ENCODE measurements at regions not wholly inside any gene's neighbourhood (a gene's known extent, or its start where the extent isn't known, plus 50 kb on each side); places are given as distances from the start of the nearest gene placed in this dataset.

DNA sequence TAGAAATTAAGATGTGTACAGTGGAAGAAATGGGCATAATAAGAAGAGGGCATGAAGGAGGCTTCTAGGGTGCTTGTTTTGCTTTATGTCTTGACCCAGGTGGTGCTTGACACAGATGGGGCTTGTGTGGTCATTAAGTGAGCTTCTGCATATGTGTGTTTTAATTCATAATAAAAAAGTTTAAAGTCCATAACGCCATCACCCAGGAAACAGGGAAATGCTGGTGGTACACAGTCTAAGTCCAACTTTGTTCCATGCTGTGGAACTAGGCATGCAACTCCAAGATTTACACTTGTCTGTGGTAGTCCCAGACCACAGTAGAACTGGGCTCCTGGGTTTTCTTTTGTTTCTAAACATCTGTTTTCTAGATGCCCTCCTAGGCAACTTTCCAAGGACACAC, 511.9 kb downstream of the MID1IP1 start:
- ATAC-seq (no peak), DNase-seq (ENCODE audit: low spot score) (no peak)

DNA sequence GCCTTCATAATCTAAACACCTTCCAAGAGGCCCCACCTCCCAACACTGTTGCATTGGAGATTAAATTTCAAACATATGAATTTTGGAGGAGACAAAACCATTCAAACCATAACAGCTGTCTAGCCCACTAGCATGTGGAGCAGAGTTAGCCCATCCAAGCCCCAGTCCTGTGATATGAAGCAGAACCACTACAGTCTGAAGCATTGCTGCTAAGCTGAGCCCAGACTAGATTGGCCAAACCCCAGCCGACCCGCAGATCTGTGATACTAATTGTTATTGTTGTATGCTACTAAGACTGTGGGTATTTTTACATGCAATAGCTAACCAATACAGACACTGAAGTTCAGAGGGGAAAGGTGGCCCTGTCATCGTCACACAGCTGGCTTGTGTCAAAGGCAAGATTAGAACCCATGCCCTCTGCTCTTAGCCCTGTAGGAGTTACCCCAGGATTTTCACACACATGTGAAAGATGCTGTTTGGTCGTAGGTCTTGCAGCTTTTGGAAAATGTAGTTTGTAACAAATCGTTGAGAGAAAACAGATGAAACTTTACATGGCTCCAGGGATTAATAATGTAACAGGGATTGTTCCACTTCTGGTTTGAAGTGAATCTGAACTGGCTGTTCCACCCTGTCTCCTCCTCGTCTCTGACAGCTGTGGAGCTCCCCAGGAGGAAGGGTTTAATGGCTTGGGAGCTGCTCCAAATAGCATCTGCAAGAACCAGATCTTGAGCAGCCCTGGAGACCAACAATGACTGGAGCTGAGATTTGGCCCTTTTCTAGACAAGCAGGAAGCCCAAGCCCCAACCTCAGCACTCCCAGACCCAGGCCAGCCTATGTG, 517.5 kb downstream of the MID1IP1 start:
- ATAC-seq: no peak
- no peak for DNase-seq (ENCODE audit: low spot score)

DNA sequence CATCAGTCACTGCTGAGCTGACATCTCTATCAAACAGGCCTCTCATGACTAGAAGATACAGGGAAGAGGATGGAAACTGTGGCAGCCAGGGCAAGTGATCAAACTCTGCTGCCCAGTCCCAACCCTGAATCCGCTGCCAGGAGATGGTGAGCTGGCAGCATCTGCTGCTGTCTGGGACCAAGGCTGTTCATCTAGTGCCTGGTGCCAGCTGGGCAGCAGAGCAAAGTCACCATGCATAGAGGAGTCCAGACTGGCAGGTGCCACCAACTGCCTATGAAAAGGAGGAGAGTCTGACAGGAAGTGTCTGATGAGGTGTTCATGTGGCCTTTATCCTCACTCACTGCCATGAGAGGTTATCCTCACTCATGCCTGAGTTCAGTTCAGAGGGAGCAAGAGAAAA, 518.9 kb downstream of the MID1IP1 start:
- DNase-seq (ENCODE audit: low spot score): no peak
- no peak for ATAC-seq

DNA sequence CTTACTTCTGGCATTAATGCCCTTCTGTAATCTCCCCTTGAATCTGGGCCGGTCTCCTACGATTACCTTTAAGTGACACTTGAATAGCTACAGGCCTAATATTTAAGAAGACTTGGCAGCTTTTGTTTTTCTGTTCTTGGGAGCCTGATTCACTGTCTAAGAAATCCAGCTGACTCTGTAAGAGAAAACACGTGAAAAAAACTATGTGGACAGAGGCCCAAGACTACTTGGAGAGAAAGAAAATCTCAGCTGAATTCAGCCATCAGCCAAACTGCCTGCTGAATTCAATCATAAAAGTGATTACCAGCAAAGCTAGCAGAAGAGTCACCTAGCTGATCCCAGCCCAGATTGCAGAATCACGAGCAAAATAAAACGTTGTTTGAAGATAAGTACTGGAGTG, 521.2 kb downstream of the MID1IP1 start:
- DNase-seq (ENCODE audit: low spot score) (no peak), ATAC-seq (no peak)

DNA sequence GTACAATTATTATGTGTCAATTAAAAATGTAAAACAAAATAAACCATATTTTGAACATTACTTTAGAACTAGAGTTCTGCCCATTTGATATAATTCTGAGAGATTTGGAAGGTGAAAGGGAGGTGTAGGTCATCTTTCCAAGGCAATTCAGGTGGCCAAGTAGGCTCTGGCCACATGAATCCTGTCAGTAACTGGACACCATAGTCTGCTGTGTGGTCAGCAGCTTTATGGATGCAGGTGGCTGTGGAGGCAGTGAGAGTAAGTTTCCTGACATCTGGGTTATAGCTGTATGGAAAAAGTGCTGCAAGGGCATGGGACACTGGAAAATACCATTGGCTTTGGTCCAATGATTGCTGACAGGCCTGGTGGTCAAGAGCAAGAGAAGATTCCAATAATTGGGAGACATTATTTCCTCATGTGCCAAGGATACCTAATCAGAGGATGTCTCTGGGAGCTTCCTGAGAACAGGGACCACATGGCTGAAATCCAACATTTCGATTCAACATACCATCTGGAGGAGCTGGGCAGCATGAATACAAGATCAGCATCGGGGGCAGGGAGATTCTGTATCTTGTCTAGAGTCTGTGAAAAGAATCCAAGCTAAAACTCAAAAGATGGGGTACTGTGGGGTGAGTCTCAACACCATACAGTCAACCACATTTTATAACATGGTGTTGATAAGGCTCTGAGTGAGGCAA, 523.1 kb downstream of the MID1IP1 start:
- ATAC-seq (no peak), DNase-seq (ENCODE audit: low spot score) (no peak)

DNA sequence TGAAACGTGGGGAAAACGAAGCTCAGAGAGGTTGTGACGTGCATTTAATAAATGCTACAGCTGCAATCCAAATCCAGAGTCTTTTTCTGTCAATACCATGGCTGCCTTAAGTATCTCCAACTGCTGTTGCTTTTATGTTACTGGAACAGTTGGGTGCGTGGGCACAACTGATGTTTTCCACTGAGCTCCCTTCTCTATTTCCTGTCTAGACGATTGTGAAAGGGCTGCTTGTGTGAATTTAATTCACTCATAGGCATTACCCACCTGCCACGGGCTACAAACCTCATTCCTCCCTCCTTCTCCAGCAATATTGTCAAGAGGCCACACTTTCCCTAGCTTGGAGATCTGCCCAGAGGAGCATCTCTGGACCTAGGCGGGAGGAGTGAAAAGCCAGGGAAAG, 526.0 kb downstream of the MID1IP1 start:
- ATAC-seq: no peak

DNA sequence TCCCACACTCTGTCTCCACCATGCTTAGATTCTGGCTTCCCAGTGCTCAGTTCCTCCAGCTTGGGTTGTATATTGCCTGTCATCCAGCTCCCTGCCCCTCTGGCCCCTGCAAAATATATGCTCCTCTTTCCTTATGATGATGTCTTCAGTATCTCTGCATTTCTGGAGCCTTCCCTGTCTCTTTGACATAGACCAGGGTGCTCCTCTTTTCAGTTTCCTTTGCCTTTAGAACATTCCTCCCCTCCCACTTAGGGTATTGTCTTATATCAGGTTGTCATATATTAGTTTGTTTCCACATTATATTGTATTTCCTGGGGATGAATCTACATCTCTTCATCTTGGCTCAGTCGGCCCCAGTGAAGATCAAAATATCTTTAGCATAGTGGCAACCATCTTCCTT, 526.4 kb downstream of the MID1IP1 start:
- no peak for ATAC-seq

More for the DNA sequence above, 526.0 kb downstream of the MID1IP1 start:
- DNase-seq (ENCODE audit: low spot score): no peak

DNA sequence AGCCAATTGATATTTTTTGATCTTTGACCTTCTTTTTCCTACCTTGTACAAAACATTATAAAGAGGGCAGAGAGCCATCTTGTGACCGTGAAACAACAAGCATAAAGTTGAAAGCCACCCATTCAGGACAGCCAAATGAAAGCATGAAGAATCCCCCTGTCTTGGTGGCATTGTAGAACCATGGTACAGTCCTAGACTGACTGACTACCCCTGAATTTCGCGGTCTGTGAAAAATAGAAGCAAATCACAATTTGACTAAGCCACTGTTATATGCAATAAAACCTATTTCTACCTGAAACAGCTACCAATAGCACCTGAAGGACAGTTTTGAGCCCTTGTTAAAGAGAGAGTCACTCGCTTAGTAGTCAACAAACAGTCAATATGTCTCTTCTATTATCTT, 527.4 kb downstream of the MID1IP1 start:
- no peak for ATAC-seq
- DNase-seq (ENCODE audit: low spot score): no peak

More for the DNA sequence above, 526.4 kb downstream of the MID1IP1 start:
- DNase-seq (ENCODE audit: low spot score): no peak

DNA sequence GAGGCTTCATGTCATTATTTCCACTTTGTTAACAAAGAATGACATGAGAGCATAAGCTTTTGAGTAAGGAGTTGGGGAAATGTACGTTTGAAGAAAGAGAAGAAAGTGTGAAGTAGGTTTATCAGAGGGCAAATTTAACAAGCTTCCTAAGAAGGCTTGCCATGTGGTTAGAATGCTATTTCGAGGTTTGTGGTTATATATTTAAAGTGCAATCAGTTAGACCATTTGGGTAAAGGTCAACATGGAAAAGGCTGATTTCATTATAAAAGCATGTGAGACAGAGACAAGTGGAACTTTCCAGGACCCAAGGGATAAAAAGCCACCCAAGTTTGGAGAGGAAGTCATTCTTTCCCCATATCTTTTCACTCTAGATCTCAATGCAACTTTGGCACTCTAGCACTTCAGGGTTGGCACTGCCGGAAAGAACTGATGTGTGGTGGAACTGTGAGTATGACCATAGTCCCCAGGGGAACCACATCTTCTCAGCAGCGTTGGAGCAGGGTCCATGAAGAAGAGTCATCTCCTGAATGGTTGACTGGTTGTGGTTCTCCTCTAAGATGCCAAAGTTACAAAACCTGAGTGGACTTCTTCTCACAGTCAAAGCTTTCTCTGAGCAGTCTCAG, 529.9 kb downstream of the MID1IP1 start:
- no peak for ATAC-seq
- DNase-seq (ENCODE audit: low spot score): no peak

DNA sequence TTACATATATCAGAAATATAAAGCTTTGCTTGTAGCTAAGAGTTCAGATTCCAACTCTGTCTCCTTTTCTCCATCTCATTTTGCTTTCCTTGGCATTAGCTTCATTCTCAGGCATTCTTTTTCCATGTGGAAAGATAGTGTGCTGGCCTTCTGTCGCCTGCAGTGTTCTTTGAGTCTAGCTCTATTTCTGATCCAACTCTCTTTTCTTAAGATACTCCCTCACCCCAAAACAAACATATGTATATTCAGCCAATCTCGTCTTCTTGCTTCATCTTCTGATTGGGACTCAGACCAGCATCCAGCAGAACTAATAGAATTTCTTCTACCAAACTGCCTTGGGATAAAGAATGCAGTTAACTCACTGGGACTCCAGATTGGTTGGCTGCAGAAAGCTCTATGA, 532.2 kb downstream of the MID1IP1 start:
- DNase-seq (ENCODE audit: low spot score): no peak
- ATAC-seq: no peak

DNA sequence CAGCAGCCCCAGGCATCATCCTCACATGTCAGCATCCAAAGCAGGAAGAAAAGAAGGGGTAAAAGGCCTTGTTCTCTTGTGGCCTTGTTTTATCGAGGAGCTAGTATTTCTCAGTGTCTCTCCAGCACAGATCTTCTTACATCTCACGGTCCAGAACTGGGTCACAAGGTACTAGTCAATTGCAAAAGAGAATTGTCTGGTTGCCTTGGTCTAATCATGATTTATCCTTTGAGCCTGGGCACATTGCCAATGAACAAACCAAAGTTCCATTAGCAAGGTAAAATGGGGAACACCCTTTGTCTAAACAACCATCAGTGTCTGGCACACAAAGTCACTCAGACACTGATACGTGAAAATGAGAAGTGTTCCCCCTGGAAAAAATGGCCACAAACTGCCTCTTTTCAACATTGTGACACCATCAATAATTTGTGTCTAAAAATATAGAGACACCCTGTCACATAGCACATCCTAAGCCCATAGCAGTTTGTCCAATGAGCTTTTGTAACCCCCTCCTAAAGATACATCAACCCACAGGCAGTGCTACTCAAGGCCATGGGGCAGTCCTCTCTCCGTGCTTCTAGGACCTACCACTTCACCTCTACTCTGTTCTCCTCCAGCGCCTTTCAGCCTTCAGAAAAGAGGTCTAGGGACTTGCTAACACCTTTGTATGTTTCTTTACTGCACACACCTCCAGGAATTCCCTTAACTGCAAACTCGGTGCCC, 534.4 kb downstream of the MID1IP1 start:
- ATAC-seq (peak; percentile 49), DNase-seq (ENCODE audit: low spot score) (no peak)

DNA sequence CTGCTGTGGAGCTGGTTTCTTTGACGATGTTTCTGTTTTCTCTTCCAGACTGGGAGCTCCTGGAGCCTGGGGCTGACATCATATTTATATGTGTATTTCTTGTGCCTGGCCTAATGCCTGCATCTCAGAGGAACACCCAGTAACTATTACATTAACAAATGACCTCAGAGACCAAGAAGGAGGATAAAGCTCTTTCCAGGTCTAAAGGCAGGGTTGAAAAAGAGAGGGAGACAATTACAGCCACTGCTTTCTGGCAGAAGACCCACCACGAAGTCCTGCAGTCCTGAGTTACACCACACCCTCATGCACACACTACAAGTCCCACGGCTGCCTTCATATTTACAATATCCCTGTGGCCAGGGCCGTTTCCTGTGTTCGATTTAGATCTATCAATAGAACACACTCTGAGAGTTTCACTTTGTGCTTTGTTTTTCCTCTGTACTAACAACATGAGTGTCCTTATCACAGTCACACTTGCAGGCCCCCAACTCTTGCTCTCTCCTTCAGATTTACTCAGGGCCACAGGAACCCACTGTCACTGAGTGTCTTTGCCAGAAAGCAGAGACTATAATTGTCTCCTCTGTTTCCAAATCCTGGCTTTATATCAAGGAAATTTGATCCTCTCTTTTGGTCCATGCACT, 535.5 kb downstream of the MID1IP1 start:
- DNase-seq (ENCODE audit: low spot score) (no peak), ATAC-seq (peak; percentile 58)

DNA sequence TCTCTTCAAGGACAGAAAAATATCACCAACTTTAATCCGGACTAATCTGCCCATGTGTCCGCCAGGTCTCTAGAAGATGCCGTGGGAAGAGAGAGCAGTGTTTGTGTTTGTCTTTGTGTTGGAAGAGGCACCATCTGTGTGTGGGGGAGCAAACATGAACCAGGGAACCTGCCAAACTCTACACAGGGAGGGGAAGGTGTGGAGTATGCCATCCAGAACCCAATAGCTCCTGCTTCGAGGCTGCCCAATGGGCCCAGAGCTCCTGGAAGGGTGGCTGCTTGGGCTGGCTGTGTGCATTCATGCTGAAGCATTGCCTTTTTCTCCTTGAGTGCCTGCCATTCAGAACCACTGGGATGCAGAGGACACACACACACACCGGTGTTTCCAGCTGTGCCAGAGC, 536.2 kb downstream of the MID1IP1 start:
- ATAC-seq (no peak), DNase-seq (ENCODE audit: low spot score) (no peak)

DNA sequence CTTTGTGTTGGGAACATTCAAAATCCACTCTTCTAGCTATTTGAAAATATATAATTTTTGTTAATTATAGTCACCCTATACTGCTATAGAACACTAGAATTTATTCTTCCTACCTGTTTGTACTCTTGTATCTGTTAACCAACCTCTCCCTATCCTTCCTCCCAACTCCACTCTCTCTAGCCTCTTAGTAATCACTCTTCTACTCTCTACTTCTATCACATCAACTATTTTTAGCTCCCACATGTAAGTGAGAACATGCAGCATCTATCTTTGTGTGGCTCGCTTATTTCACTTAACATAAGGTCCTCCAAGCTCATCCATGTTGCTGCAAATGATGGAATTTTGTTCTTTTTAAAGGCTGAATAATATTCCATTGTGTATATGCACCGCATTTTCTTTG, 537.3 kb downstream of the MID1IP1 start:
- DNase-seq (ENCODE audit: low spot score): no peak

DNA sequence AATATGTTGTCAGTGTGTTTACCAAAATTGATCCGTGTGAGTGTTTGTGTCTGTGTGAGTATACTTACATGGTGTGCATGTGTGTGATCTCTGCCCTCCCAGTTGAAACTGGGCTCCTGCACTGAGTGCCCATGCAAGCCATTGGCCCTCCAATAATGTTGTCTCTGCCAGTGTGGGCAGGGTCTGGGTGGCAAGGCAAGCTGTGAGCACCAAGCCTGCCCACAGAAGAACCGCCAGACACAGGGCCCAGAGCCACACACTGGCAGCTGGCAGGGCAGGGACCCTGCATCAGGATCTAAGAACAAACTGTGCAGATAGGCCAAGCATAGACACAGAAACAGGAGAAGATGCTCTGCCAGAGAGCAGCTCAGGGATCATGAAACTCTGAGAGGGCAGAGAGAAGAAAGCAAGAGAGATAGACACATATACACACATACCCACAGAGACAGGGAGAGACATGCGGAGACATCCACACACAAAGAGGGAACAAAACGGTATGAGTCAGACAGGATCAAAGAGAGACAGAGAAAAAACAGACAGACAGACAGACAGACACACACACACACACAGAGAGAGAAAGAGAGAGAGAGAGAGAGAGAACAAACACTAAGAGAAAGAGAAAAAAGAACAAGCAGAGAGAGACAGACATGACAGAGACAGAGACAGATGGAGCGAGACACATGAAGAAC, 555.0 kb downstream of the MID1IP1 start:
- ATAC-seq (no peak), DNase-seq (ENCODE audit: low spot score) (no peak)

More for the DNA sequence above, 537.3 kb downstream of the MID1IP1 start:
- ATAC-seq: no peak

DNA sequence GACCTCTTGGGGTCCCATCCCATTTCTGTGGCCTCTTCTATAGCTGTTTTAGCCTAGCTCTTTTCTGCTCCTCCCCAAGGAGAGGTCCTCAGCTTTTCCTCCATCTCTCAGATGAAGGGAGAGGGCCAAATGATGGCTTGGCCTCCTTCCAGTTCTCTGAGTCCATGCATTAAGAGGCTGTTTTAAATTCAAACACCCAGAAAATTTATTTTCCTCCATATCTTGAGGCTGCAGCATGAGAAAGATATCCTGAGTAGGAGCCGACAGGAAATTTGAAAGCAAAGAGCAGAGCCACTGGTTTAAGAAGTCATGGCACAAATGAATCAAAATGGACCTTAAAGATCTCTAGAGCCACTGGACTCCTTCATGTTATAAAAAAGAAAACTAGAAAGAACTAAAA, 558.8 kb downstream of the MID1IP1 start:
- no peak for ATAC-seq
- no peak for DNase-seq (ENCODE audit: low spot score)

DNA sequence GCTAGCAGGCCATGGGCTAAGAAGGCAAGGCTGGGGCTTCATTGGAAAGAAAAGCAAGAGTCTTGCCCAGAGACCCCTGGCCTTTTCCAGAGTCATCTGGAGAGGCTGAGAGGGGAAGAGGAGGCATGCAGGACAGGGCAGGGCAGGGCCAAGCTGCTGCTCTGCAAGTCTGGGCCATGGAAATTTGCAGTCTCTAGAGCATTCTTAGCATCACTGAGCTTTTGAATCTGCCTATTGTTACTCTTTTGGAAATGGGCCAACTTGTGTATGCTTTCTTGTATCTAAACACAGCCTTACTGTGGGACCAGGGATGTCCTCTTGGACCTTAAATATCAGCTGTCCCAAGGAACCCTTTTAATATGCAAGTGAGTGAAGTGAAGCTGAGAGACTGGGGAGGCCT, 560.5 kb downstream of the MID1IP1 start:
- DNase-seq (ENCODE audit: low spot score) (no peak), ATAC-seq (no peak)

DNA sequence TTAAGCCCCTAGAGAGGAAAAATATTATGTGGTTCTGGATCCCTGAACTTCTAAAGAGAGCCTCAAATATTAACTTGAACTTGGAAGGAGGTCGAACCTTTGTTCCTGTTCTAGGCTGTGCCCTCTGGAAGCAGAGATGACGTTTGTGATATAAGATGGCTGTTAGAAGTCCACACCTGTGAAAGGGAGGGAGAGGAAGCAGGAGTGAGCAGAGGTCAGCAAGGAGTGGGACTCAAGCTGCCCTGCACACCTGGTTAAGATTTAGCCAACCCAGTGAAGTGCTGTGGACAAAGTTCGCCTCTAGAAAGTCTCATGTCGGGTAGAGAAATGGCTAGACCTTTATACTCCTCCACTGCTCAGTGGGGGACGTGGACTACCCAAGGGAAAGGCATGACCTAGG, 566.2 kb downstream of the MID1IP1 start:
- ATAC-seq (no peak), DNase-seq (ENCODE audit: low spot score) (no peak)

DNA sequence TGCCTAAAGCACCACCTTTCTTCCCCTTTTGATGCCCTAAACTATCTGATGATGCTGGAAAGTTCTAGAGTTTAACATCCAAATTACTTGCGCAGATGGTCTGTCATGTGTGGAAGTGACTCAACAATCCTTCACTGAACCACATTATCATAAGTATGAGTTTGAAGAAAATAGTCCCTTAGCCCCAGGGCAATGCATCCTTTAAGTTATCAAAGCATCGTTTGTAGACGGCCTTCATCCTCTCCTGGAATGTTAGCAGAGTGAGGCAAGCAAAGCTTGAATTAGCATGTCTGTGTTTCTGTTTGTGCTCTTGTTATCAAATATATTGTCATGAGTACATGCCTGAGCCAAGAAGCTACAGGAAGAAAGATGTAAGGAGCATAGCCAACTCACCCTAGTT, 570.9 kb downstream of the MID1IP1 start:
- ATAC-seq: no peak
- DNase-seq (ENCODE audit: low spot score): no peak

DNA sequence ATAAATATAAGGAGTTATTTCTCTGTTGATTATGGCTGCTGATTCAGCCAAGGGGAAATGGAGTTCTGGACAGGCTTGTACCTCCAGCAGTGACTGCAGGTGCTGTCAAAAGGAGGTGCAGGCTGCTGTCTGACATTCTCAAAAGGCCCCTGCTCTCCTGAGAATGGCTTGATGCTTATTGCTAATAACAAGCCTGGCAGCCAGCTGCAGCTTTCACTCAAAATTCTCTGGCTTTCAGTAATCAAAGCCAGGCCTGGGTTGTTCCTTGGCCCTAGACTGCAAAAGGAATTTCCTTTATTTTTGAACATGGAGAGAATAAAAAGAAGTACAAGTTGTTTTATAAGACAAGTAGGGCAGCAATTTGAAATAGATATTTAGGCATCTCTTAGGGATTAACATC, 575.9 kb downstream of the MID1IP1 start:
- DNase-seq (ENCODE audit: low spot score) (no peak), ATAC-seq (no peak)
